NCI-H1105 (cell line): ENCODE measurements at regions not wholly inside any gene's neighbourhood (a gene's known extent, or its start where the extent isn't known, plus 50 kb on each side); places are given as distances from the start of the nearest gene placed in this dataset.
A peak's percentile ranks its signal among the peaks of the same experiment; 100 is the strongest.

Source experiments
- DNase-seq: peaks from one replicate; lab custom pipeline; 2025; lab: John Stamatoyannopoulos, UW

DNA sequence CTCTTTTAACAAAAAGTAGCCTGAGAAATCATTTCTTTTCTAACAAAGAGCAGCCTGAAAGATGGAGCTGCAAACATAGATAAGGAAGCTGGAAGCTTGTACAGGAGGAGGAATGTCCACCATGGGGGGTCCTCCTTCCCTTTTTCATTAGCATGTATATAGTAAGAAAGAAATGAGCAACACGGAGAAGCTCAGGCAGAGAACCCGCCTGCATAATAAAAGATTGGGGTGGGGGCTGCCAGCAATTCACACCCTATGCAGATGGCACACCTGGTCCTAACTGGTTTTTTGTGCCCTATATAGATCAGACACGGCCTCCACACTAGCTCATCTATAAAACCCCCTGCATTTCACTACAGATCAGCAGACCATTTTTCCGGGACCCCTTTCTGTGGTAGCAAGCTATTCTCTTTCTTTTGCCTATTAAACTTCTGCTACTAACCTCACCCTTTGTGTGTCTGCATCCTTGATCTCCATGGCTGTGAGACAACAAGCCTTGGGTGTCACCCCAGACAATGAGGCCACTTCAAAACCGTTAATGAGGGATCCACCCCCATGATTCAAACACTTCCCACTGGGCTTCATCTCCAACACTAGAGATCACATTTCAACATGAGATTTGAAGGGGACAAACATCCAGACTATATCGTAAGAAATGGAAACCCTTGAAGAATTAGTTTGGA is 167.5 kb upstream of the FREM2 start:
- DNase-seq: no peak

- no peak for DNase-seq
Observed at GRCh38 chr13:38520041-38520440, 166.8 kb upstream of the FREM2 start.

DNA sequence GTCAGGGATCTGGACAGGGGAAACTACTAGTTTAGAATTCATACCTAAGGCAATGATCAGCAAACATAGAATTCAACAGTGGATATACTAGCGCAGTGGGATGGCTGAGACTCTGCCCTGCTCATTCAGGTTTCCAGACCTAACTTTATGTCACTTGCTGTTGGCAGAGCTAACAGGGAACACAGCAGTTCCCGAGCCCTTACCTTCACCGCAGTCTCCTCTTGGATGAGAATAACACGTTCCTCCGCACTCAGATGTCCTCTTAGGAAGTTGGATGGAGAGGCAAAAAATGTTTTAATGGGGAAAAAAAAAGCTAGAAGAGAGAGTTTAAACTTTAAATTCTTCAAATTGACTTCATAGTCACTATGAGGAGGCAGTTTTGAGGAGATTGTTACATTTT is 159.7 kb upstream of the FREM2 start:
- no peak for DNase-seq

DNA sequence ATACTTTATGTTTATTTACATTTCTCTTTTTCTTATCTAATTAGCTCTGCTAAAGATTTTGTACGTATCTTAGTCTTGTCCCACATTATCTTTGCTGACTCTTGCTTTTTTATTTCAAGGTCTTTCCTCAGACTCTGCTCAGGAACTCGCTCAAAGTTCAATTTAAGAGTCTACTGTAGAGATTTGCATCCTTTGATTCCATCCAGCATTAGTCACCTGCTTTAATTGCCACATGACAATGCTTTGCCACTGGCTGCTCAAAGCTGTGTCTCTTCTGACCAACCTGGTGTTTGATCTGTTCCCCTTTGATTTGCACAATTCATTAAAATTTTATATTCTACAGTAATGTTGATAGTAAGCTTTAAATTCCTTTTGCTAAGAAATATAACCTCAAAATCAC is 157.9 kb upstream of the FREM2 start:
- DNase-seq: no peak

DNA sequence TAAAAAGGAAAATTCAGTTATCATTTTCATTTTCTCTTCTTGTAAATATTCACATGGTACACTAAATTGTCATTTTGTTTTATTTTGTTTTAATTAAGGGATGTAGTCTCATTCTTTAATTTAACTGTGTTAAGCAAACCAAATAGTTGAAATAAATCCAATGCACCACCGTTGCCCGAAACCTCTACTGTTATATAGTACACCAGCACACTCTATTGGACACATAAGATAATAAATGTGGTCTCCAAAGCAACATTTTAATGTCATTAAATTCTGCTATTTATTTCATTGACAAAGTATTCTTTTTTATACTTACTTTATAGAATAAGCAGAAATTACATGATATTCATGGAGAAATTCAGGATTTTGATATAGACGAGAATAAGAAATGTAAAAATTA is 156.4 kb upstream of the FREM2 start:
- no peak for DNase-seq

DNA sequence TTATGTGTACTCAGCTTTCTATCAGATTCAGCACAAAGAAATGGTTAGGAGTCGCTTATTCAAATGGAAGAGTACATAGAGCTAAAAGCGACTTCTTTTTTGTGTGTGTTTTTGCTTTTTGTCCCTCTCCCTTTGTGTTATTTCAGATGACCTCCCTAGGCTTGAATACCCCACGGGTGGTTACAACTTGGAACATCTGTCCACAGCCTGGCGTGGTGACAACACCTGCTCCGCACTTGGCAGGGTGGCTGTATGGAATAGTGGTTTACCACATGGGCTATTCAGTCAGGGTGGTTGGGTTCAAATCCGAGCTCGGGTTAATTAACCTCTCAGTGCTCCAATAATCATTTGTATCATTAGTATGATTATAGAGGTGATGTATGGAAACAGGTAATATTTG is 151.6 kb upstream of the FREM2 start:
- peak; percentile 60 for DNase-seq

DNA sequence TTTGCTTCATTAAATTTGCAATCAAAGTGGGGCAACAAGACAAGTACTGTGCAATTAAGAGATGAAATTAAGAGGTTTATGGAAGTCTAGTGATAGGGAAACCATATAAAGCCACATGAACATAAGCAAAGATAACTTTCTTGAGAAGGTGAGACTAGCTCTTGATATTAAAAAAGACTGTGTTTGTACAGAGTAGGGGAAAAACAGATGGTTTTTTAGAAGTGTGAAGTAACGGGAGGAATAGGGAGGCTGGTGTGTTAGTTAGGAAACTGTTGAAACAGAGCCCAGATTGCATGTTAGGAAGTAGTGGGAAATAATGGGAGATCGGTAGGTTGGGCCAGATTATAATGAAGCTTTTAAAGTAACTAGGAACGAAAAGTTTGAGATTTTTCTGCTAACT is 149.8 kb upstream of the FREM2 start:
- no peak for DNase-seq

- DNase-seq: peak; percentile 19
Observed at GRCh38 chr13:38538422-38538821, 148.5 kb upstream of the FREM2 start.

DNA sequence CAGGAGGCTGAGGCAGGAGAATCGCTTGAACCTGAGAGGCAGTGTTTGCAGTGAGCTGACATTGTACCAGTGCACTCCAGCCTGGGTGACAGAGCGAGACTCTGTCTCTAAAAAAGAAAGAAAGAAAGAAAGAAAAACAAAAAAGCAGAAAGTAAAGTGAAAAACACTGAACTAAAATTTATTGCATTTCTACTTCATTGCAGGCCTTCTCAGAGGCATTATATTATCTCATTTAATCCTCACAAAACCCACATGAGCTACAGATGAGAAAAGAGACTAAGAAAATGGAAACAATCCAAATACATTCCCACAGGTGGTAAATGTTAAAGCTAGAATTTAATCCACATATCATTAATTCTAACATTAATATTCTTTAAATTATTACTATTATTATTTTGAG is 147.2 kb upstream of the FREM2 start:
- no peak for DNase-seq

DNA sequence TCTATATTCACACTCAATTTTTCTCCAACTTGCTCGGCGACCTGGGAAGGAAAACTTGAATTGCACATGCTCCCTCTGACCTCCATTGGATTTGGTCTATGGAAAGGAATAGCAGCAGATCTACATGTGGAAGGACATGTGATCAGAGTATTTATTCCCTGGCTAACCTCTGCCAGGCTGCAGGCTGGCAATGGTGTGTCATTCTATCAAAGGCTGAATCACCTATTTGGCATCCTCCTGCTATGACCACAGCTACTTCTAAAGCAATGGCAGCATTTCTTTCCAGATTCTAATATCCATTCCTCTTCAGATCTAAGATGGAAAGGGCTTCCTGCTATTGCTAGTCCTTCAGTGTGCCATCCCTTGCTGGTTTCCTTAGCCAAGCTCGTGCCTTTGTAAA is 144.3 kb upstream of the FREM2 start:
- DNase-seq: no peak

DNA sequence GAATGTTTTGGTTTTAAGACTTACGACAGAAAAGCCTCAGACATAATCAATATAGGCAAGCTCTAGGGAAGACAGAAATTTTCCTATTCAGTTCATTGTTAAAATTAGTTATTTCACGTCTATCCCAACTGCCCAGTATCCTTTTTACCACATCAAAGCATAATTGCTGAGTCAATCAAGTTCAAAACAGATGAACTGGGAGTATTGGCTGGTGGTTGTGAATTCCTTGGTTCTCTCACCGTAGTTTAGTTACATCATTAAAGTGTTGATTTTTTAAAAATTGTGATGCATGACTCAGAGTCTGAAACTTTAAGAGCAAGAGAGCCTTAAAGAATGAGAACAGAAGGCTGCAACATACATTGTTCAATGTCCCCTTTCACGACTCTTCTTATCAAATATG is 143.3 kb upstream of the FREM2 start:
- no peak for DNase-seq

- no peak for DNase-seq
Observed at GRCh38 chr13:38563739-38564138, 123.1 kb upstream of the FREM2 start.

GRCh38 chr13:38564256-38565150 is 122.4 kb upstream of the FREM2 start:
- DNase-seq: peak; percentile 4

DNA sequence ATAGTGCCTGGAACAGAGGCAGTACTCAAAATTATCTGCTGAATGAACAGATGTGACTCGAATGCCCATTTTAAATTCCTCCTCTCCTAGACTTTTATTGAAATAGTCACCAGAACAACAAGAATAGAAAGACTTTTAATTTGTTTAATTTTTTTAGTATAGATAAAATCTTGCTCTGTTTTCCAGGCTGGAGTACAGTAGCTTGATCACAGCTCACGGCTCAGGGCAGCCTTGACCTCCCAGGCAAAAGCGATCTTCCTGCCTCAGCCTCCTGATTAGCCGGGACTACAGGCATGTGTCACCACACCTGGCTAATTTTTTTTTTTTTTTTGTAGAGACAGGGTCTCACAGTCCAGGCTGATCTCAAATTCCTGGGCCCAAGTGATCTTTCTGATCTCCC is 120.9 kb upstream of the FREM2 start:
- no peak for DNase-seq

- peak; percentile 76 for DNase-seq
Observed at GRCh38 chr13:38566519-38566918, 120.4 kb upstream of the FREM2 start.

GRCh38 chr13:38570706-38571105 is 116.2 kb upstream of the FREM2 start:
- no peak for DNase-seq

- DNase-seq: no peak
Observed at GRCh38 chr13:38575427-38575826, 111.5 kb upstream of the FREM2 start.

DNA sequence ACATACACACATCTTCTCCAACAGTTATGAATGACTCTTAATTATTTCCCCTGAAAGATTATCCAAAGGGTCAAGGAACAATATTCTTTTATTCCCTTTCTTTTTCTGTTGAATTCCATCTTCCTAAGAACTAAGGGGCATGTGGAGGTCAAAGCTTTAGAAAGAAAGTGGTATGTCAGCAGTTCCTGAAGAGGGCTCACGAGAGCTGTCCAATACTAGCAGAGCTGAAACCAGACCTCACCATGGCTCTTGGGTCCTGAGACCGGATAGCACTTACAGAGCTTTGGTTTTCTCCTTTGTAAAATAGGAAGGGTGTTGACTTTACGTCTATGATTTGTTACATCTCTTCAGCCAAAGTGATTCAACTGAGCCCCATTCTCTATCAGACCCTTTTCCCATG is 109.8 kb upstream of the FREM2 start:
- no peak for DNase-seq

DNA sequence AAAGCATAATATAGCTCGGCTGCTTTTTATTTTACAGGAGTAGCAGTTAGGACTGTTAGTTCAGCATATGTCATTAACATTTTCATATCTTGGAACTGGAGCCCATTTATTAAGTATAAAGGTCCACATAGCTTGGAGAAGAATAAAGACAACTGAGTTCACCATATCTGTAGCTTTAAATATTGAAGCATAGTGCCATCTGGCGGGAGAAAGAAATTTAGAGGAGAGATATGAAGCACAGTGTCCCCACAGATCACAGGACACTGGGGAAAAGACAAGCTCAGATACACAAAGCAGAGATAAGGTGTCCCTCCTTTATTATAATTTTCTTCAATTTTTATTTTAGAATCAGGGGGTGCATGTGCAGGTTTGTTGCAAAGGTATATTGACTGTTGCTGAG is 104.7 kb upstream of the FREM2 start:
- peak; percentile 30 for DNase-seq

- no peak for DNase-seq
Observed at GRCh38 chr13:38590230-38590629, 96.6 kb upstream of the FREM2 start.

GRCh38 chr13:38590796-38591507 is 95.9 kb upstream of the FREM2 start:
- peak; percentile 77 for DNase-seq

- DNase-seq: no peak
Observed at GRCh38 chr13:38602266-38602665, 84.6 kb upstream of the FREM2 start.
